ENCODE measurements at regions not wholly inside any gene's neighbourhood (a gene's known extent, or its start where the extent isn't known, plus 50 kb on each side); places are given as distances from the start of the nearest gene placed in this dataset.

DNA sequence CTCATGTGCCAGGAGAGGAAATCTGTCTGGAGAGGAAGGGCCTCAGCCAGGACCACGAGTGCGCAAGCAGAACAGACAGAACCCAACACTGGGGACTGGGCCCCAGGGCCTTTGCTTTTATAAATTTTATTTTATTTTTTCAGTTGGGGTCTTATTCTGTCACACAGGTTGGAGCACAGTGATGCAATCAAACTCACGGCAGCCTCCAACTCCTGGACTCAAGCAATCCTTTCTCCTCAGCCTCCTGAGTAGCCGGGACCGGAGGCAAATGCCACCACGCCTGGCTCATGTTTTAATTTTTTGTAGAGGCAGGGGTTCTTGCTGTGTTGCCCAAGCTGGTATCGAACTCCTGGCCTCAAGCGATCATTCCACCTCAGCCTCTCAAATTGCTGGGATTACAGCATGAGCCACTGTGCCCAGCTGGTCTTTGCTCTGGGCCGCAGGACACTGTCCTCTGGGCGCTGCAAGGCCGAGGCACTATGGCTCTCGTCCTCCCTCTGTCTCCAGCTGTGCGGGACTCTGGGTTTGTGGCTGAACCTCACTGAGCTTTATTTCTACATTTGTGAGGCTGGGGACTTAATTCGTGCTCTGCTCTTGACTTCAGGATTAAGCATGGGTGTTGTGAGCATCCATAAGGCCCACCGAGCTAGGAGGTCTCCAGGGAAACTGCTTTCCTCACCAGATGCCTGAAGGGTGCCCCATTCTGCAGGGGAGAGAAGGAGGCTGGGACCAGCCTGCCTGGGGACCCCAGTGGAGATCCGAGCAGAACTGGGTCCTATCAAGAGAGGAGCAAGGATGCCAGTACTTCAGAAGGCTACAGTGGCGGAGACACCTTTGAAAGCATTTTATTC is 144.2 kb upstream of the VSTM2B start:
- Mint-ChIP-seq H3K27me3 (peaks cover 10% of the 10 kb centered on the region), H3K4me1 (no peaks in the 10 kb centered on the region), H3K9me3 (ENCODE audit: insufficient read depth) (no peaks in the 10 kb centered on the region), H3K4me3 (no peak overlapping the region), H3K27ac (no peak overlapping the region)
- peaks cover 0 to 10% (median 0%) of the 10 kb centered on the region in 3 donors for H3K9me3 ChIP-seq (ENCODE audit: control extremely low read depth in 1 of 3, control insufficient read depth in 2 of 3, insufficient read depth in 1 of 3, low read length in 2 of 3)
- H4K20me1 ChIP-seq (ENCODE audit: control insufficient read depth, insufficient read depth, low read length, poor library complexity, severe bottlenecking), result no peaks in the 10 kb centered on the region
- no peak overlapping the region for H3K4me3 ChIP-seq (ENCODE audit: control extremely low read depth in 1 of 5, extremely low read depth in 1 of 5, insufficient read depth in 1 of 5, low read depth in 2 of 5, low read length in 4 of 5)
- no peak overlapping the region for H3K4me2 ChIP-seq (replicated peaks; ENCODE audit: low read depth, low read length, poor library complexity, severe bottlenecking)
- ChIA-PET CTCF (no interaction called here), POLR2A (no interaction called here)
- H2AFZ ChIP-seq (ENCODE audit: insufficient read depth, low read depth, low read length, poor library complexity, severe bottlenecking), result no peak overlapping the region
- no peaks in the 10 kb centered on the region for H3K79me2 ChIP-seq (ENCODE audit: control insufficient read depth, insufficient read depth, low read length)
- H3K27ac ChIP-seq (ENCODE audit: low read length in 2 of 2), result no peak overlapping the region
- WGBS (ENCODE audit: insufficient coverage), result 88% methylated on average over 12 of the region's 17 CpGs
- H3K36me3 ChIP-seq (replicated peaks in 1 of 2; ENCODE audit: control extremely low read depth in 1 of 2, control insufficient read depth in 1 of 2, extremely low read depth in 1 of 2, insufficient read depth in 2 of 2, low read length in 1 of 2), result no peaks in the 10 kb centered on the region
- H3K9ac ChIP-seq (ENCODE audit: low read length), result no peak overlapping the region
- no peaks in the 10 kb centered on the region for H3K27me3 ChIP-seq (replicated peaks in 1 of 4; ENCODE audit: control extremely low read depth in 1 of 4, control insufficient read depth in 3 of 4, insufficient read depth in 4 of 4, low read length in 3 of 4)
- no peak for TF ChIP-seq EZH2 (IDR thresholded peaks at IDR 0.05; ENCODE audit: borderline replicate concordance, insufficient read depth, low read depth, low read length, poor library complexity, severe bottlenecking)
- TF ChIP-seq, protein P1, sequence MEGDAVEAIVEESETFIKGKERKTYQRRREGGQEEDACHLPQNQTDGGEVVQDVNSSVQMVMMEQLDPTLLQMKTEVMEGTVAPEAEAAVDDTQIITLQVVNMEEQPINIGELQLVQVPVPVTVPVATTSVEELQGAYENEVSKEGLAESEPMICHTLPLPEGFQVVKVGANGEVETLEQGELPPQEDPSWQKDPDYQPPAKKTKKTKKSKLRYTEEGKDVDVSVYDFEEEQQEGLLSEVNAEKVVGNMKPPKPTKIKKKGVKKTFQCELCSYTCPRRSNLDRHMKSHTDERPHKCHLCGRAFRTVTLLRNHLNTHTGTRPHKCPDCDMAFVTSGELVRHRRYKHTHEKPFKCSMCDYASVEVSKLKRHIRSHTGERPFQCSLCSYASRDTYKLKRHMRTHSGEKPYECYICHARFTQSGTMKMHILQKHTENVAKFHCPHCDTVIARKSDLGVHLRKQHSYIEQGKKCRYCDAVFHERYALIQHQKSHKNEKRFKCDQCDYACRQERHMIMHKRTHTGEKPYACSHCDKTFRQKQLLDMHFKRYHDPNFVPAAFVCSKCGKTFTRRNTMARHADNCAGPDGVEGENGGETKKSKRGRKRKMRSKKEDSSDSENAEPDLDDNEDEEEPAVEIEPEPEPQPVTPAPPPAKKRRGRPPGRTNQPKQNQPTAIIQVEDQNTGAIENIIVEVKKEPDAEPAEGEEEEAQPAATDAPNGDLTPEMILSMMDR (IDR thresholded peaks at IDR 0.05), result no peak
- ATAC-seq (ENCODE audit: low read depth), result no peak
- no peak for DNase-seq
- intact Hi-C loops (cut with micrococcal nuclease), result no loop called here
- H3K4me1 ChIP-seq (ENCODE audit: control insufficient read depth in 2 of 2, insufficient read depth in 2 of 2, low read length in 2 of 2), result no peaks in the 10 kb centered on the region

DNA sequence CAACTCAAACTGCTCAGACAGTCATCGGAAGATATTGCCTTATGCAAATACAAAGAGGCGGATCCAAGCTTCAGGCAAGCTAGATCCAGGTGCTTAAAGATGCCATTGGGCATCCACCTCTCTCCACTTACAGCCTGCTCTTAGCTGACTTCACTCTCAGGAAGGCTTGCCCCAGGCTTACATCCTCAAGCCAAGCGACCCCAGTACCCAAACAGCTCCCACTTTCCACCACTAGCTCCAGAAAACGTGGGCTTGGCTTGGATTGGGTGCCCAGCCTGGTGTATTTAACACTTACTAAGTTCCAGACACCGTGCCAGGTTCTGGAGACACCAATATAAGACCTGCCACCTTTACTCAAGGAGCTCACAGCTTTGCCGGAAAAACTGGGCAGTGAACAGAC is 142.1 kb upstream of the VSTM2B start:
- Histone ChIP-seq H3K27ac (ENCODE audit: low read length in 2 of 2) (no peak overlapping the region), H2AFZ (ENCODE audit: insufficient read depth, low read depth, low read length, poor library complexity, severe bottlenecking) (no peak overlapping the region), H3K4me3 (ENCODE audit: control extremely low read depth in 1 of 5, extremely low read depth in 1 of 5, insufficient read depth in 1 of 5, low read depth in 2 of 5, low read length in 4 of 5) (no peak overlapping the region), H3K27me3 (replicated peaks in 1 of 4; ENCODE audit: control extremely low read depth in 1 of 4, control insufficient read depth in 3 of 4, insufficient read depth in 4 of 4, low read length in 3 of 4) (no peaks in the 10 kb centered on the region), H3K9me3 (ENCODE audit: control extremely low read depth in 1 of 3, control insufficient read depth in 2 of 3, insufficient read depth in 1 of 3, low read length in 2 of 3) (peaks cover 0 to 17% (median 0%) of the 10 kb centered on the region in 3 donors), H3K4me2 (replicated peaks; ENCODE audit: low read depth, low read length, poor library complexity, severe bottlenecking) (no peak overlapping the region), H3K36me3 (replicated peaks in 1 of 2; ENCODE audit: control extremely low read depth in 1 of 2, control insufficient read depth in 1 of 2, extremely low read depth in 1 of 2, insufficient read depth in 2 of 2, low read length in 1 of 2) (no peaks in the 10 kb centered on the region), H3K9ac (ENCODE audit: low read length) (no peak overlapping the region), H3K4me1 (ENCODE audit: control insufficient read depth in 2 of 2, insufficient read depth in 2 of 2, low read length in 2 of 2) (no peaks in the 10 kb centered on the region), H4K20me1 (ENCODE audit: control insufficient read depth, insufficient read depth, low read length, poor library complexity, severe bottlenecking) (no peaks in the 10 kb centered on the region), H3K79me2 (ENCODE audit: control insufficient read depth, insufficient read depth, low read length) (no peaks in the 10 kb centered on the region)
- no peak for TF ChIP-seq EZH2 (IDR thresholded peaks at IDR 0.05; ENCODE audit: borderline replicate concordance, insufficient read depth, low read depth, low read length, poor library complexity, severe bottlenecking)
- TF ChIP-seq, protein P1 (IDR thresholded peaks at IDR 0.05), result no peak
- Mint-ChIP-seq H3K4me3 (no peak overlapping the region), H3K27me3 (peaks cover 10% of the 10 kb centered on the region), H3K27ac (no peak overlapping the region), H3K9me3 (ENCODE audit: insufficient read depth) (no peaks in the 10 kb centered on the region), H3K4me1 (no peaks in the 10 kb centered on the region)
- POLR2A ChIA-PET, result no interaction called here
- intact Hi-C loops (cut with micrococcal nuclease), result no loop called here
- no peak for DNase-seq
- WGBS (ENCODE audit: insufficient coverage), result 79% methylated on average over 6 of the region's 6 CpGs
- CTCF ChIA-PET, result no interaction called here
- no peak for ATAC-seq (ENCODE audit: low read depth)
